SK-N-MC (cell line): ENCODE measurements at regions not wholly inside any gene's neighbourhood (a gene's known extent, or its start where the extent isn't known, plus 50 kb on each side); places are given as distances from the start of the nearest gene placed in this dataset.

Experiments used
- DNase-seq: peaks from one replicate; pipeline ENCODE4 v3.0.0-alpha.2; 2011; ENCODE audit warnings: low read depth, low spot score
- H3K27ac ChIP-seq: fragments of 200-600 bp; sonication (generic); 2 replicates; pipeline ENCODE4 v1.5.1; 2016; ENCODE audit warnings: mixed run types
- H3K36me3 ChIP-seq: fragments of 200-600 bp; sonication (generic); 2 replicates; pipeline ENCODE4 v1.6.1; 2017; ENCODE audit warnings: antibody characterized with exemption, low read length, mixed read lengths; ENCODE audit not compliant: insufficient read depth
- H3K4me3 ChIP-seq: fragments of 200-600 bp; sonication (generic); 2 replicates; pipeline ENCODE4 v1.5.1; 2016
- H3K9ac ChIP-seq: fragments of 200-600 bp; sonication (generic); 2 replicates; pipeline ENCODE4 v1.8.0; 2017; ENCODE audit warnings: mixed run types, mixed read lengths; ENCODE audit not compliant: insufficient read length
- H3K9me3 ChIP-seq: fragments of 200-600 bp; sonication (generic); 2 replicates; pipeline ENCODE4 v1.6.1; 2017; ENCODE audit warnings: low read depth, mild to moderate bottlenecking, antibody characterized with exemption, low read length, moderate library complexity, mixed read lengths
- EZH2 ChIP-seq: fragments of 200-600 bp; sonication (generic); IDR thresholded peaks from one replicate; pipeline ENCODE4 v1.6.1; 2017; ENCODE audit warnings: antibody characterized with exemption
- FOXP2 ChIP-seq: optimal IDR thresholded peaks from 2 replicates; pipeline ENCODE3; 2011; ENCODE audit warnings: mild to moderate bottlenecking, moderate library complexity; ENCODE audit not compliant: insufficient read depth; ENCODE audit errors: extremely low read length, control extremely low read depth
- POLR2AphosphoS5 ChIP-seq: IDR thresholded peaks from 2 replicates; pipeline ENCODE4 v1.6.1; 2012; ENCODE audit warnings: mild to moderate bottlenecking, low read depth, low read length, borderline replicate concordance

GRCh38 chr20:12072954-12073264, 155.2 kb downstream of the BTBD3 start:
- no peak overlapping the region for H3K9ac ChIP-seq
- no peak for DNase-seq
- H3K9me3 ChIP-seq, result no peaks in the 10 kb centered on the region
- no peak overlapping the region for H3K27ac ChIP-seq
- H3K36me3 ChIP-seq, result no peaks in the 10 kb centered on the region
- TF ChIP-seq POLR2AphosphoS5 (no peak), FOXP2 (no peak)
- H3K4me3 ChIP-seq, result no peak overlapping the region

GRCh38 chr20:12074111-12074655, 156.5 kb downstream of the BTBD3 start:
- no peak for TF ChIP-seq FOXP2
- no peak for TF ChIP-seq POLR2AphosphoS5
- TF ChIP-seq EZH2, result no peak
- no peaks in the 10 kb centered on the region for H3K36me3 ChIP-seq
- no peaks in the 10 kb centered on the region for H3K9me3 ChIP-seq
- no peak overlapping the region for H3K4me3 ChIP-seq
- no peak overlapping the region for H3K9ac ChIP-seq
- no peak for DNase-seq
- H3K27ac ChIP-seq, result no peak overlapping the region

GRCh38 chr20:12076200-12076599, 158.5 kb downstream of the BTBD3 start:
- Histone ChIP-seq H3K27ac (no peak overlapping the region), H3K9me3 (no peaks in the 10 kb centered on the region), H3K4me3 (no peak overlapping the region), H3K9ac (no peak overlapping the region), H3K36me3 (no peaks in the 10 kb centered on the region)
- no peak for DNase-seq
- TF ChIP-seq POLR2AphosphoS5, result no peak
- no peak for TF ChIP-seq FOXP2
- TF ChIP-seq EZH2, result no peak

GRCh38 chr20:12077875-12078274, 160.2 kb downstream of the BTBD3 start:
- Histone ChIP-seq H3K27ac (no peak overlapping the region), H3K9me3 (no peaks in the 10 kb centered on the region), H3K36me3 (no peaks in the 10 kb centered on the region), H3K4me3 (no peak overlapping the region), H3K9ac (no peak overlapping the region)
- TF ChIP-seq POLR2AphosphoS5 (no peak), FOXP2 (no peak), EZH2 (no peak)
- DNase-seq, result no peak

GRCh38 chr20:12079490-12079889, 161.8 kb downstream of the BTBD3 start:
- DNase-seq, result no peak
- H3K9ac ChIP-seq, result no peak overlapping the region
- no peak overlapping the region for H3K4me3 ChIP-seq
- TF ChIP-seq EZH2 (no peak), FOXP2 (no peak), POLR2AphosphoS5 (no peak)
- no peak overlapping the region for H3K27ac ChIP-seq
- no peaks in the 10 kb centered on the region for H3K36me3 ChIP-seq
- no peaks in the 10 kb centered on the region for H3K9me3 ChIP-seq

GRCh38 chr20:12083269-12083668, 165.6 kb downstream of the BTBD3 start:
- no peak overlapping the region for H3K27ac ChIP-seq
- no peaks in the 10 kb centered on the region for H3K9me3 ChIP-seq

GRCh38 chr20:12084482-12084881, 166.8 kb downstream of the BTBD3 start:
- no peak overlapping the region for H3K9ac ChIP-seq
- no peaks in the 10 kb centered on the region for H3K36me3 ChIP-seq
- TF ChIP-seq FOXP2 (no peak), EZH2 (no peak), POLR2AphosphoS5 (no peak)
- H3K9me3 ChIP-seq, result no peaks in the 10 kb centered on the region
- no peak overlapping the region for H3K27ac ChIP-seq
- H3K4me3 ChIP-seq, result no peak overlapping the region
- no peak for DNase-seq

More at GRCh38 chr20:12083269-12083668, 165.6 kb downstream of the BTBD3 start:
- H3K4me3 ChIP-seq, result no peak overlapping the region
- no peak overlapping the region for H3K9ac ChIP-seq
- H3K36me3 ChIP-seq, result no peaks in the 10 kb centered on the region
- TF ChIP-seq POLR2AphosphoS5 (no peak), FOXP2 (no peak), EZH2 (no peak)
- DNase-seq, result no peak

GRCh38 chr20:12086359-12086758, 168.7 kb downstream of the BTBD3 start:
- no peaks in the 10 kb centered on the region for H3K36me3 ChIP-seq

GRCh38 chr20:12090920-12091319, 173.2 kb downstream of the BTBD3 start:
- Histone ChIP-seq H3K36me3 (no peaks in the 10 kb centered on the region), H3K9me3 (no peaks in the 10 kb centered on the region), H3K4me3 (no peak overlapping the region), H3K27ac (no peak overlapping the region), H3K9ac (no peak overlapping the region)
- no peak for TF ChIP-seq POLR2AphosphoS5
- DNase-seq, result no peak

More at GRCh38 chr20:12086359-12086758, 168.7 kb downstream of the BTBD3 start:
- DNase-seq, result no peak
- Histone ChIP-seq H3K27ac (no peak overlapping the region), H3K9ac (no peak overlapping the region), H3K9me3 (no peaks in the 10 kb centered on the region), H3K4me3 (no peak overlapping the region)
- TF ChIP-seq FOXP2, result no peak
- no peak for TF ChIP-seq EZH2
- no peak for TF ChIP-seq POLR2AphosphoS5
